K562 (cell line): ENCODE measurements at regions not wholly inside any gene's neighbourhood (a gene's known extent, or its start where the extent isn't known, plus 50 kb on each side); places are given as distances from the start of the nearest gene placed in this dataset.

Experiments used
- ATAC-seq: fragments of 200-7000 bp; cut with Tn5 transposase; 3 replicates; pipeline ENCODE4 v1.9.1; 2020; ENCODE audit warnings: moderate library complexity
- BruUV-seq: library from RNA; stranded (reverse); fragments of 400-500 nt; replicated peaks from 2 replicates; lab custom pipeline; 2021; lab: Mats Ljungman, UMichigan
- CTCF ChIA-PET: fragments of 300-600 bp; formaldehyde crosslinking; extraction: SDS; loops from one replicate; lab custom pipeline; 2021; ENCODE audit warnings: low intra/inter-chr PET ratio; lab: Yijun Ruan, JAX
- POLR2A ChIA-PET: fragments of 300-600, 350-650 bp; sonication (Branson Sonifier 250); formaldehyde crosslinking; extraction: SDS; loops from one replicate; lab custom pipeline; 2021; ENCODE audit warnings: antibody characterized with exemption, inconsistent platforms; lab: Yijun Ruan, JAX
- DNase-seq, 4 experiments: peaks; one replicate each; pipeline versions ENCODE4 v3.0.0 to v3.0.0-alpha.2; 2011 to 2018; ENCODE audit warnings: low spot score in 3 of 4, mixed read lengths in 3 of 4; ENCODE audit errors: extremely low read depth in 1 of 4
- FAIRE-seq: peaks from 2 replicates; lab custom pipeline; 2011; peaks lifted over from hg19 to GRCh38; lab: Jason Lieb, UNC
- H2AFZ ChIP-seq: 2 replicates; pipeline ENCODE4 v1.6.0; 2011; ENCODE audit warnings: low read depth, low read length, control low read depth, inconsistent platforms
- H3K27ac ChIP-seq: fragments of 200-600 bp; 3 replicates; pipeline ENCODE4 v1.8.0; 2011; ENCODE audit warnings: low read depth, mild to moderate bottlenecking, control low read depth, inconsistent platforms, low read length, moderate library complexity, mixed read lengths; ENCODE audit errors: extremely low read depth
- H3K27me3 ChIP-seq, 2 experiments: fragments of 300-600 bp in 1 of 2; 2 replicates in 1 of 2; 3 replicates in 1 of 2; pipeline versions ENCODE4 v1.6.0 to v1.8.0; 2011; ENCODE audit warnings: inconsistent platforms in 2 of 2, low read length in 2 of 2, mild to moderate bottlenecking in 1 of 2, mixed read lengths in 1 of 2, moderate library complexity in 1 of 2; ENCODE audit not compliant: control insufficient read depth in 2 of 2, insufficient read depth in 2 of 2
- H3K36me3 ChIP-seq: fragments of 300-600 bp; 3 replicates; pipeline ENCODE4 v1.8.0; 2011; ENCODE audit warnings: mild to moderate bottlenecking, low read length, inconsistent platforms; ENCODE audit not compliant: control insufficient read depth, insufficient read depth
- H3K4me1 ChIP-seq, 2 experiments: fragments of 200-600 bp in 1 of 2; replicated peaks in 1 of 2; 2 replicates in 1 of 2; 3 replicates in 1 of 2; pipeline versions ENCODE4 v1.5.1 to v1.8.0; 2011; ENCODE audit warnings: inconsistent platforms in 2 of 2, low read length in 2 of 2, mild to moderate bottlenecking in 1 of 2, mixed read lengths in 1 of 2, moderate library complexity in 1 of 2; ENCODE audit not compliant: control insufficient read depth in 2 of 2, insufficient read depth in 2 of 2
- H3K4me2 ChIP-seq: 2 replicates; pipeline ENCODE4 v1.6.1; 2011; ENCODE audit warnings: low read length, control low read depth, inconsistent platforms, mixed read lengths; ENCODE audit not compliant: insufficient read depth
- H3K4me3 ChIP-seq: fragments of 200-600 bp; sonication (generic), shearing (Covaris generic); 2 replicates; pipeline ENCODE4 v1.5.1; 2016; ENCODE audit warnings: control low read depth, inconsistent platforms
- H3K79me2 ChIP-seq: fragments of 200-600 bp; 3 replicates; pipeline ENCODE4 v1.8.0; 2011; ENCODE audit warnings: low read length, inconsistent platforms; ENCODE audit not compliant: control insufficient read depth, insufficient read depth
- H3K9ac ChIP-seq, 2 experiments: 2 replicates each; pipeline versions ENCODE4 v1.6.0 to v1.6.1; 2011; ENCODE audit warnings: low read depth in 2 of 2, low read length in 2 of 2, control low read depth in 1 of 2, inconsistent platforms in 1 of 2, mild to moderate bottlenecking in 1 of 2, mixed read lengths in 1 of 2; ENCODE audit not compliant: insufficient read depth in 1 of 2
- H3K9me1 ChIP-seq: one replicate; pipeline ENCODE4 v1.6.0; 2011; ENCODE audit warnings: inconsistent platforms, mild to moderate bottlenecking, low read length, moderate library complexity; ENCODE audit not compliant: control insufficient read depth, insufficient read depth
- H3K9me3 ChIP-seq: replicated peaks from 2 replicates; pipeline ENCODE4 v1.5.1; 2011; ENCODE audit warnings: low read depth, low read length, inconsistent platforms; ENCODE audit not compliant: control insufficient read depth, insufficient read depth
- H4K20me1 ChIP-seq: replicated peaks from 2 replicates; pipeline ENCODE4 v1.6.1; 2011; ENCODE audit warnings: low read length, inconsistent platforms, mixed read lengths; ENCODE audit not compliant: control insufficient read depth, insufficient read depth
- BHLHE40 ChIP-seq: IDR thresholded peaks from 2 replicates; pipeline ENCODE4 v1.6.1; 2011; ENCODE audit warnings: low read length, improper control_type of control experiment
- CBX3 ChIP-seq, 2 experiments: IDR thresholded peaks; 1 replicate in 1 of 2; 2 replicates in 1 of 2; pipeline ENCODE4 v1.6.1; 2012; ENCODE audit warnings: inconsistent platforms in 2 of 2, low read length in 2 of 2, borderline replicate concordance in 1 of 2, control low read depth in 1 of 2
- EHMT2 ChIP-seq: fragments of 450-650 bp; IDR thresholded peaks from 2 replicates; pipeline ENCODE4 v1.6.1; 2018; ENCODE audit warnings: antibody characterized with exemption
- EP400 ChIP-seq: fragments of 450-650 bp; IDR thresholded peaks from 2 replicates; pipeline ENCODE4 v1.6.1; 2017; ENCODE audit warnings: antibody characterized with exemption, mild to moderate bottlenecking, moderate library complexity
- FOXK2 ChIP-seq, 2 experiments: fragments of 450-650 bp; IDR thresholded peaks in 1 of 2; conservative IDR thresholded peaks in 1 of 2; 2 replicates each; pipeline ENCODE4 v1.6.1; 2016; ENCODE audit warnings: low read depth in 2 of 2, mild to moderate bottlenecking in 1 of 2
- JUN ChIP-seq, 2 experiments: sonication (generic) in 1 of 2; formaldehyde crosslinking in 1 of 2; IDR thresholded peaks; 2 replicates each; pipeline versions ENCODE4 v1.6.1 to v1.8.0; 2012 to 2022; ENCODE audit warnings: borderline replicate concordance in 2 of 2, mild to moderate bottlenecking in 2 of 2, improper control_type of control experiment in 1 of 2, low read depth in 1 of 2, low read length in 1 of 2, missing genetic modification reagents in 1 of 2
- MCM2 ChIP-seq: fragments of 450-650 bp; IDR thresholded peaks from 2 replicates; pipeline ENCODE4 v1.6.1; 2017; ENCODE audit warnings: low read depth, mild to moderate bottlenecking
- MYBL2 ChIP-seq, 2 experiments: fragments of 450-650 bp in 1 of 2; sonication (generic) in 1 of 2; formaldehyde crosslinking in 1 of 2; IDR thresholded peaks; 2 replicates each; pipeline versions ENCODE4 v1.6.1 to v1.8.1; 2017 to 2022; ENCODE audit warnings: borderline replicate concordance in 1 of 2, inconsistent platforms in 1 of 2, low read depth in 1 of 2, mild to moderate bottlenecking in 1 of 2, missing genetic modification reagents in 1 of 2, moderate library complexity in 1 of 2
- PHTF2 ChIP-seq: fragments of 250-450 bp; sonication (Bioruptor Pico); IDR thresholded peaks from 2 replicates; pipeline ENCODE4 v1.5.0; 2021; ENCODE audit warnings: mild to moderate bottlenecking
- RBM25 ChIP-seq: fragments of 200-400 bp; formaldehyde crosslinking; IDR thresholded peaks from 2 replicates; pipeline ENCODE4 v1.6.1; 2018; ENCODE audit warnings: low read length, low read depth, moderate library complexity; ENCODE audit not compliant: severe bottlenecking
- SNIP1 ChIP-seq: fragments of 450-650 bp; IDR thresholded peaks from 2 replicates; pipeline ENCODE4 v1.7.1; 2017; ENCODE audit warnings: low read depth, mild to moderate bottlenecking
- TCF7L2 ChIP-seq: fragments of 150-350 bp; IDR thresholded peaks from 2 replicates; pipeline ENCODE4 v1.6.1; 2016; ENCODE audit warnings: low read depth, mild to moderate bottlenecking, low read length, moderate library complexity
- TRIM28 ChIP-seq: fragments of 450-650 bp; IDR thresholded peaks from 2 replicates; pipeline ENCODE4 v1.6.1; 2017
- WGBS: fragments of 100-300 bp; shearing (Covaris generic); methylation state at CpG from one replicate; pipeline ENCODE4 v1.1.6; 2016; ENCODE audit warnings: low coverage, mixed read lengths; ENCODE audit not compliant: insufficient coverage; ENCODE audit errors: missing lambda C conversion rate; 5-methylcytosine and 5-hydroxymethylcytosine counted together
- in situ Hi-C: fragments of 300-500 bp; cut with MboI; formaldehyde crosslinking; loops from 4 replicates; pipeline ENCODE4 v1.15.0; 2018; ENCODE audit warnings: inconsistent platforms, mixed read lengths
- intact Hi-C: fragments of 100-400 bp; cut with micrococcal nuclease; formaldehyde crosslinking; loops from 2 replicates; pipeline ENCODE4 v1.14.2; 2022
- TF ChIP-seq, protein P1 (sequence below): fragments of 250-450 bp; sonication (Bioruptor Pico); IDR thresholded peaks from 2 replicates; pipeline ENCODE4 v1.8.0; 2021; ENCODE audit warnings: mild to moderate bottlenecking, moderate library complexity
- TF ChIP-seq, protein P2 (sequence below): fragments of 200-800 bp; sonication (Bioruptor generic); IDR thresholded peaks from 2 replicates; pipeline ENCODE4 v1.6.1; 2017; ENCODE audit warnings: missing genetic modification characterization, missing compliant biosample characterization

DNA sequence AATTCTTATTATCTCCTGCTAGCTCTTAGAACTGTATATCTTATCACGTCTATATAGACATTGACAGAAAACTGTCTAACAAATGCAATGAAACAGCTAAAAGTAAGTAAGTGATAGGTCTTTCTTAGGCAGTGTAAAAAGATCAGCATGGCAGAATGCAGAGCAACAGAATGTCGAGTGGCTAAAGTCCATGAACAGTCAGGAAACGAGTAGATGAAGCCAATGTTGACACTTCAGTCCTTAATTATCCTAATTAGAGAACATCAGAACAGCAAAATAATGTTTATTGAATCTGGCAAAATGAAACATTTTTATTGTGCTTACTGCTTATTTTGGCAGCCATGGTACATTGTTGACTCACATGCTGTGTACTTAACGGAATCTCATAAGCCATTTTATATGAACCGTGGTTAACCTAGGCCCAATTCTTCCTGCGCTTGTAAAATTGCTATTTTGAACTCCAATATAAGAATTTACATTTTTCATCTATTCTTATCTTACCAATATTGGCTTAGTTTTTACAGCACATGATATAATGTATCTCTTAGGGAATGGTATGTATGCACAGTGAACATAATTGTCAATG is 748.1 kb downstream of the DACH1 start:
- DNase-seq, result no peak

More for the DNA sequence above, 748.1 kb downstream of the DACH1 start:
- H3K4me1 ChIP-seq, result no peaks in the 10 kb centered on the region
- H3K9me1 ChIP-seq, result no peaks in the 10 kb centered on the region
- CTCF ChIA-PET, result no interaction called here
- 4% methylated on average over 6 of the region's 6 CpGs for WGBS
- no peak overlapping the region for H3K27ac ChIP-seq
- no peaks in the 10 kb centered on the region for H4K20me1 ChIP-seq
- no peaks in the 10 kb centered on the region for H3K79me2 ChIP-seq
- ATAC-seq, result no peak
- POLR2A ChIA-PET, result no interaction called here
- no TSS peak for BruUV-seq
- H3K4me2 ChIP-seq, result no peak overlapping the region
- H2AFZ ChIP-seq, result no peak overlapping the region
- H3K36me3 ChIP-seq, result no peaks in the 10 kb centered on the region
- no peak overlapping the region for H3K9ac ChIP-seq
- in situ Hi-C loops (no loop called here), intact Hi-C loops (no loop called here)
- H3K9me3 ChIP-seq, result no peaks in the 10 kb centered on the region
- TF ChIP-seq PHTF2 (CRISPR knock-in tag), result no peak
- TF ChIP-seq EHMT2, result no peak
- TF ChIP-seq SNIP1, result no peak
- TF ChIP-seq FOXK2 (conservative IDR thresholded peaks at IDR 0.05 in 1 of 2, IDR thresholded peaks at IDR 0.05 in 1 of 2; ENCODE audit: low read depth in 2 of 2), result no peak
- TF ChIP-seq, protein P1, sequence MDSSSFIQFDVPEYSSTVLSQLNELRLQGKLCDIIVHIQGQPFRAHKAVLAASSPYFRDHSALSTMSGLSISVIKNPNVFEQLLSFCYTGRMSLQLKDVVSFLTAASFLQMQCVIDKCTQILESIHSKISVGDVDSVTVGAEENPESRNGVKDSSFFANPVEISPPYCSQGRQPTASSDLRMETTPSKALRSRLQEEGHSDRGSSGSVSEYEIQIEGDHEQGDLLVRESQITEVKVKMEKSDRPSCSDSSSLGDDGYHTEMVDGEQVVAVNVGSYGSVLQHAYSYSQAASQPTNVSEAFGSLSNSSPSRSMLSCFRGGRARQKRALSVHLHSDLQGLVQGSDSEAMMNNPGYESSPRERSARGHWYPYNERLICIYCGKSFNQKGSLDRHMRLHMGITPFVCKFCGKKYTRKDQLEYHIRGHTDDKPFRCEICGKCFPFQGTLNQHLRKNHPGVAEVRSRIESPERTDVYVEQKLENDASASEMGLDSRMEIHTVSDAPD (CRISPR knock-in tag), result no peak
- TF ChIP-seq TCF7L2, result no peak
- no peak for TF ChIP-seq JUN (IDR thresholded peaks at IDR 0.05; ENCODE audit: borderline replicate concordance, low read depth, low read length)
- TF ChIP-seq JUN (CRISPR knock-in tag; IDR thresholded peaks at IDR 0.05; ENCODE audit: borderline replicate concordance), result no peak
- TF ChIP-seq TRIM28, result no peak
- no peak for TF ChIP-seq MYBL2 (IDR thresholded peaks at IDR 0.05; ENCODE audit: low read depth)
- TF ChIP-seq MYBL2 (CRISPR knock-in tag; IDR thresholded peaks at IDR 0.05; ENCODE audit: borderline replicate concordance), result no peak
- no peak for TF ChIP-seq CBX3 (IDR thresholded peaks at IDR 0.05; ENCODE audit: borderline replicate concordance in 1 of 2, low read length in 2 of 2)
- TF ChIP-seq, protein P2, sequence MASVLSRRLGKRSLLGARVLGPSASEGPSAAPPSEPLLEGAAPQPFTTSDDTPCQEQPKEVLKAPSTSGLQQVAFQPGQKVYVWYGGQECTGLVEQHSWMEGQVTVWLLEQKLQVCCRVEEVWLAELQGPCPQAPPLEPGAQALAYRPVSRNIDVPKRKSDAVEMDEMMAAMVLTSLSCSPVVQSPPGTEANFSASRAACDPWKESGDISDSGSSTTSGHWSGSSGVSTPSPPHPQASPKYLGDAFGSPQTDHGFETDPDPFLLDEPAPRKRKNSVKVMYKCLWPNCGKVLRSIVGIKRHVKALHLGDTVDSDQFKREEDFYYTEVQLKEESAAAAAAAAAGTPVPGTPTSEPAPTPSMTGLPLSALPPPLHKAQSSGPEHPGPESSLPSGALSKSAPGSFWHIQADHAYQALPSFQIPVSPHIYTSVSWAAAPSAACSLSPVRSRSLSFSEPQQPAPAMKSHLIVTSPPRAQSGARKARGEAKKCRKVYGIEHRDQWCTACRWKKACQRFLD (CRISPR knock-in tag), result no peak
- TF ChIP-seq EP400, result no peak
- no peak for TF ChIP-seq BHLHE40
- TF ChIP-seq MCM2, result no peak
- no peak for TF ChIP-seq RBM25
- TF ChIP-seq, all 486 proteins: peak for 0
- no peak overlapping the region for H3K4me3 ChIP-seq
- no peaks in the 10 kb centered on the region for H3K27me3 ChIP-seq
- FAIRE-seq, result no peak
